SK-N-SH (cell line): ENCODE measurements at regions not wholly inside any gene's neighbourhood (a gene's known extent, or its start where the extent isn't known, plus 50 kb on each side); places are given as distances from the start of the nearest gene placed in this dataset.

Source experiments
- EP300 ChIP-seq, 2 experiments: IDR thresholded peaks; 2 replicates each; pipeline versions ENCODE4 v1.4.0 to v1.6.1; 2012; ENCODE audit warnings: borderline replicate concordance in 1 of 2, low read depth in 1 of 2, low read length in 1 of 2
- EZH2phosphoT487 ChIP-seq: fragments of 200-600 bp; sonication (generic); IDR thresholded peaks from 2 replicates; pipeline ENCODE4 v1.6.1; 2017; ENCODE audit warnings: low read depth, mixed run types, mild to moderate bottlenecking, antibody characterized with exemption, moderate library complexity, borderline replicate concordance
- NRF1 ChIP-seq: IDR thresholded peaks from 2 replicates; pipeline ENCODE4 v1.6.1; 2012; ENCODE audit warnings: low read depth, mild to moderate bottlenecking, low read length
- PBX3 ChIP-seq: IDR thresholded peaks from 2 replicates; pipeline ENCODE4; 2012
- POLR2AphosphoS5 ChIP-seq: IDR thresholded peaks from 2 replicates; pipeline ENCODE4 v1.6.1; 2012; ENCODE audit warnings: low read depth, low read length
- RCOR1 ChIP-seq: fragments of 150-350 bp; IDR thresholded peaks from 2 replicates; pipeline ENCODE4 v1.6.1; 2017; ENCODE audit warnings: antibody characterized with exemption, low read length
- RFX5 ChIP-seq: IDR thresholded peaks from 2 replicates; pipeline ENCODE4 v1.6.1; 2012; ENCODE audit warnings: mild to moderate bottlenecking, improper control_type of control experiment, low read length
- RXRA ChIP-seq: IDR thresholded peaks from 2 replicates; pipeline ENCODE4 v1.4.0; 2012; ENCODE audit warnings: low read depth, mild to moderate bottlenecking, borderline replicate concordance
- SIN3A ChIP-seq: IDR thresholded peaks from 2 replicates; pipeline ENCODE4 v1.6.1; 2012; ENCODE audit warnings: low read depth, mild to moderate bottlenecking, low read length, moderate library complexity, borderline replicate concordance
- SMC3 ChIP-seq: IDR thresholded peaks from 2 replicates; pipeline ENCODE4 v1.6.1; 2012; ENCODE audit warnings: low read depth, low read length, improper control_type of control experiment
- YY1 ChIP-seq: IDR thresholded peaks from 2 replicates; pipeline ENCODE4 v1.4.0; 2012; ENCODE audit warnings: low read depth, mild to moderate bottlenecking
- TF ChIP-seq, protein P1 (sequence below): fragments of 200-600 bp; sonication (generic); IDR thresholded peaks from 2 replicates; pipeline ENCODE4 v1.6.1; 2017; ENCODE audit warnings: antibody characterized with exemption, mild to moderate bottlenecking, moderate library complexity

DNA sequence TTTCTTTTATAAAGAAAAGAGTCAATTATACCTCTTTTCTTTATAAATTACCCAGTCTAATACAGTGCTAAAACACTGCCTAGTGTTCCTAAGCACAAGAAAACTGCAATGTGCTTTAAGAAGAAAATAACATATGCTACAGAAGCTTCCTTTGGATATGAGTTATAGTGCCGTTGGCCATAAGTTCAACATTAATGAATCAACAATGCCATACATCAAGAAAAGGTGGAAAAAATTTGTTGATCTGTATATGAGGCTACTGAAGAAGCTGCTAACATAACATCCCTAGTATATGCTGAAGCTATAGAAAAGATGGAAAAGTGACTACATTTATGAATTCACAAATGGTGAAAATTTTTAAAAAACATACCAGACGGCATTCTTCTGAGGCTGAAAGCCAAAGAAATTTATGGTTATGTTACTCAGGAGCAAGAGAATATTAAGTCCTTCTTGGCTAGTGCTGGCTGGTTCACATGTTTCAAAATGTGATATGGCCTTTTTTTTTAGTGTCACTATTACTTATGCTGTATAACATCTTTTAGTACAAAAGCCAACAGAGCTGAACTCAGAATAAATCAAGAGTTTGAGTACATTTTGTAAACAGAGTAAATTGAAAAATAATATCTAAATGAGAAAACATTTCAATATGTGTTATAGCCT, 743.2 kb upstream of the RGS18 start:
- no peak for TF ChIP-seq NRF1
- no peak for TF ChIP-seq RXRA
- TF ChIP-seq, protein P1, sequence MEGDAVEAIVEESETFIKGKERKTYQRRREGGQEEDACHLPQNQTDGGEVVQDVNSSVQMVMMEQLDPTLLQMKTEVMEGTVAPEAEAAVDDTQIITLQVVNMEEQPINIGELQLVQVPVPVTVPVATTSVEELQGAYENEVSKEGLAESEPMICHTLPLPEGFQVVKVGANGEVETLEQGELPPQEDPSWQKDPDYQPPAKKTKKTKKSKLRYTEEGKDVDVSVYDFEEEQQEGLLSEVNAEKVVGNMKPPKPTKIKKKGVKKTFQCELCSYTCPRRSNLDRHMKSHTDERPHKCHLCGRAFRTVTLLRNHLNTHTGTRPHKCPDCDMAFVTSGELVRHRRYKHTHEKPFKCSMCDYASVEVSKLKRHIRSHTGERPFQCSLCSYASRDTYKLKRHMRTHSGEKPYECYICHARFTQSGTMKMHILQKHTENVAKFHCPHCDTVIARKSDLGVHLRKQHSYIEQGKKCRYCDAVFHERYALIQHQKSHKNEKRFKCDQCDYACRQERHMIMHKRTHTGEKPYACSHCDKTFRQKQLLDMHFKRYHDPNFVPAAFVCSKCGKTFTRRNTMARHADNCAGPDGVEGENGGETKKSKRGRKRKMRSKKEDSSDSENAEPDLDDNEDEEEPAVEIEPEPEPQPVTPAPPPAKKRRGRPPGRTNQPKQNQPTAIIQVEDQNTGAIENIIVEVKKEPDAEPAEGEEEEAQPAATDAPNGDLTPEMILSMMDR = no peak
- TF ChIP-seq RFX5 = no peak
- no peak for TF ChIP-seq EZH2phosphoT487
- TF ChIP-seq POLR2AphosphoS5 = no peak
- TF ChIP-seq PBX3 = no peak
- no peak for TF ChIP-seq EP300 (IDR thresholded peaks at IDR 0.05; ENCODE audit: borderline replicate concordance in 1 of 2, low read depth in 1 of 2, low read length in 1 of 2)
- TF ChIP-seq YY1 = no peak
- no peak for TF ChIP-seq SMC3
- TF ChIP-seq RCOR1 = no peak
- no peak for TF ChIP-seq SIN3A
